GM19397 (cell line): ENCODE measurements at regions not wholly inside any gene's neighbourhood (a gene's known extent, or its start where the extent isn't known, plus 50 kb on each side); places are given as distances from the start of the nearest gene placed in this dataset.

ENCODE experiments used
- ATAC-seq: cut with Tn5 transposase; IDR thresholded peaks from one replicate; pipeline ENCODE4 v1.9.1; 2021; ENCODE audit warnings: mild to moderate bottlenecking, moderate library complexity; ENCODE audit not compliant: unreplicated experiment

GRCh38 chr2:4549666-4550210 lies 846.4 kb downstream of the DCDC2C start:
- ATAC-seq = no peak

GRCh38 chr2:4551691-4552474 lies 848.5 kb downstream of the DCDC2C start:
- ATAC-seq = no peak

GRCh38 chr2:4553241-4553640 lies 849.9 kb downstream of the DCDC2C start:
- ATAC-seq = no peak

- no peak for ATAC-seq
Measured at GRCh38 chr2:4556135-4556896, 852.9 kb downstream of the DCDC2C start.

GRCh38 chr2:4561196-4561595 lies 857.8 kb downstream of the DCDC2C start:
- ATAC-seq = no peak

GRCh38 chr2:4576075-4576474 lies 872.7 kb downstream of the DCDC2C start:
- ATAC-seq = no peak

- no peak for ATAC-seq
Measured at GRCh38 chr2:4579977-4580376, 876.6 kb downstream of the DCDC2C start.

GRCh38 chr2:4585057-4585635 lies 881.8 kb downstream of the DCDC2C start:
- ATAC-seq = no peak

GRCh38 chr2:4588606-4589005 lies 885.2 kb downstream of the DCDC2C start:
- ATAC-seq = no peak

- ATAC-seq = no peak
Measured at GRCh38 chr2:4591261-4591660, 887.9 kb downstream of the DCDC2C start.

- no peak for ATAC-seq
Measured at GRCh38 chr2:4597400-4597799, 894.0 kb downstream of the DCDC2C start.

- ATAC-seq = no peak
Measured at GRCh38 chr2:4604767-4605166, 901.4 kb downstream of the DCDC2C start.

- no peak for ATAC-seq
Measured at GRCh38 chr2:4618141-4618540, 914.8 kb downstream of the DCDC2C start.

GRCh38 chr2:4618630-4619228 lies 915.4 kb downstream of the DCDC2C start:
- ATAC-seq = no peak

- ATAC-seq = no peak
Measured at GRCh38 chr2:4628998-4629501, 925.7 kb downstream of the DCDC2C start.

GRCh38 chr2:4635289-4635688 lies 931.9 kb downstream of the DCDC2C start:
- no peak for ATAC-seq

GRCh38 chr2:4653991-4654390 lies 950.6 kb downstream of the DCDC2C start:
- no peak for ATAC-seq

- ATAC-seq = no peak
Measured at GRCh38 chr2:4656326-4656725, 953.0 kb downstream of the DCDC2C start.

- ATAC-seq = no peak
Measured at GRCh38 chr2:4662161-4662779, 958.9 kb downstream of the DCDC2C start.

GRCh38 chr2:4668381-4668780 lies 965.0 kb downstream of the DCDC2C start:
- ATAC-seq = no peak

- no peak for ATAC-seq
Measured at GRCh38 chr2:4670331-4670730, 967.0 kb downstream of the DCDC2C start.
